AG09319 (cell line): ENCODE measurements at regions not wholly inside any gene's neighbourhood (a gene's known extent, or its start where the extent isn't known, plus 50 kb on each side); places are given as distances from the start of the nearest gene placed in this dataset.

Experiments
- DNase-seq: peaks from one replicate; pipeline ENCODE4 v3.0.0-alpha.2; 2010; ENCODE audit warnings: low read depth; ENCODE audit errors: extremely low read depth
- CTCF ChIP-seq: IDR thresholded peaks from 2 replicates; pipeline ENCODE4 v1.5.1; 2011; ENCODE audit warnings: low read depth, mild to moderate bottlenecking, inconsistent platforms, low read length, moderate library complexity

GRCh38 chr18:76741346-76741745, 81.0 kb upstream of the ZNF236 start:
- no peak for TF ChIP-seq CTCF

DNA sequence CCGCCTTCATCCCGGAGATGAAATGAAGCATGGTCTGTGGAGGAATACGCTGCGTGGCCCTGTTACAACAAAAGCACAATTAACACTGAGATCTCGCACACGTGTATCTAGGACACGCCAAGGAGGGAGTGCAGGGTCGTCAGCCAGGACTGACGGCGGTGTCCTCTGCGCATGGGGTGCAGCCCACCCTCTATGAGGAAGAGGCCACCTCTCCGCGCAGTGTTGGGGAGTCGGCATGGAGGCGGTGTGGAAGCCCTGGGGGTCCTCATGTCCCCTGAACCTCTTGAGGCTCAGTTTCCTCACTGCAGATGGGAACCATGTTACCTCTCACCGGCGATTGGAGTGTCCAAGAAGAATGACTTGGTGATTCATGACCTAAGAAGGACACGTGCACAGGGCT, 86.0 kb upstream of the ZNF236 start:
- no peak for TF ChIP-seq CTCF

More at GRCh38 chr18:76741346-76741745, 81.0 kb upstream of the ZNF236 start:
- DNase-seq, result no peak

GRCh38 chr18:76730901-76731300, 91.5 kb upstream of the ZNF236 start:
- no peak for TF ChIP-seq CTCF
- no peak for DNase-seq

More for the DNA sequence above, 86.0 kb upstream of the ZNF236 start:
- no peak for DNase-seq

GRCh38 chr18:76727589-76727988, 94.8 kb upstream of the ZNF236 start:
- no peak for DNase-seq
- no peak for TF ChIP-seq CTCF

- no peak for TF ChIP-seq CTCF
- DNase-seq, result no peak
Measured at GRCh38 chr18:76725445-76725844, 96.9 kb upstream of the ZNF236 start.

DNA sequence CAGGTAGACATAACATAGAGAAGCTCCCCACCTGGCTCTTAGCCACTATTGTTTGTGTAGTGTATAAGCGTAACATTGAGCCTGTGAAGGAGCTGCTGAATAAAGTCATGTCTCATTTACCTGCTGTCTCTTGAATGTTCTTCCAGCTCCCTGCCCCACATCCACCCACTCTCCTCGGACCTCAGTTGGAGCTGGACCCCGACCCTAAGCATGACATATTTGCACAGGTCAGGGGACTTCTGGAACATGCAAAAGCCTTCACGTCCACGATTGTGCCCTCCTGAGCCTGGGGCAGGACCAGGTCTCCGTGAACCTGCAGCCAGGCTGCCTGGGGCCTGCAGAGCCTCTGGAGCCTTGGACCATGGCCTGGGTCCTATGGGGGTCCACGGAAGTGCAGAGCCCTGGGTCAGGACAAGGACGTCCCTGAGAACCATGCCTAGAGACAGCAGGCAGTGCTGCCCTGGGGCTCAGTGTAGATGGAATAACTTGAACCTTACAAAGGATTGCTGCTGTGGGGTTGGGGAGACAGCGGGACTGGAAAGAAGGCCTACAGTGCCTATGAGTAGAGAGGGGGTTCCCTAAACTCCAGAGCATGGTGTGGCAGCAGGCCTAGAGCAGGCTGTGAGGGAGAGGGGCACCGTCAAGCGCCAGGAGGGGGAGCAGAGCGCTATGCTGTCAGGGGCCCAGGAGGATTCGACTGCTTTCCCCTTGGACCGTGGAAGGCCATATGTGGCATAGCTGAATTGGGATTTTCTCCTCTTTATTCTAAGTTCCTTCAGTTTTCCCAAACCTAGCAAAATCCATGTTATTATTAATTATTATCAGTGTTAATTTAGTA, 99.9 kb upstream of the ZNF236 start:
- no peak for DNase-seq
- TF ChIP-seq CTCF, result no peak

GRCh38 chr18:76721207-76721996, 101.0 kb upstream of the ZNF236 start:
- no peak for TF ChIP-seq CTCF
- DNase-seq, result no peak
